Heart left ventricle (tissue), 13 donors: ENCODE measurements at regions not wholly inside any gene's neighbourhood (a gene's known extent, or its start where the extent isn't known, plus 50 kb on each side); places are given as distances from the start of the nearest gene placed in this dataset.

Source experiments
- POLR2A ChIP-seq, 2 donors: fragments of 450-650 bp; IDR thresholded peaks; one replicate each; pipeline ENCODE4 v1.6.1; 2017; ENCODE audit warnings: antibody characterized with exemption in 2 of 2, mild to moderate bottlenecking in 2 of 2, moderate library complexity in 2 of 2
- TF ChIP-seq, protein P1 (sequence below), 12 donors: fragments of 200-600 bp; sonication (generic) in 4 of 12; IDR thresholded peaks; one replicate each; pipeline versions ENCODE4 v1.5.0 to v1.8.0; 2018 to 2022; ENCODE audit warnings: antibody characterized with exemption in 12 of 12, mild to moderate bottlenecking in 5 of 12
- donor health status: ischemic (EF 13 %, LVEDD 7.1; RV severe dilation, severe dysfunction).
- donor health status: DM: no; HTN: yes; CAD: no.
- donor health status: DM: no; HTN: no; CAD: no.
- donor health status: ischemic (EF 25% LVEDD 6.9; RV normal size, moderate dysfunction).
- donor health status: ischemic (EF 25% LVEDD 5.7; RV mildly dilated, moderate dysfunction).
- donor health status: ischemic (EF 35%, LVEDD 5.7; RV mildly dilated, moderate dysfunction).
- donor health status: nonischemic (EF 11% LVEDD 7.7; RV severe dilation, severe dysfunction).
- donor health status: DM: yes; HTN: yes; CAD: no.
- donor health status: PGD.
- donor health status: ischemic (EF 29% LVEDD 5.4; RV normal size, mild dysfunction).
- donor health status: nonischemic (EF 23%, LVEDD 6.1; RV moderate dilation, normal function).

DNA sequence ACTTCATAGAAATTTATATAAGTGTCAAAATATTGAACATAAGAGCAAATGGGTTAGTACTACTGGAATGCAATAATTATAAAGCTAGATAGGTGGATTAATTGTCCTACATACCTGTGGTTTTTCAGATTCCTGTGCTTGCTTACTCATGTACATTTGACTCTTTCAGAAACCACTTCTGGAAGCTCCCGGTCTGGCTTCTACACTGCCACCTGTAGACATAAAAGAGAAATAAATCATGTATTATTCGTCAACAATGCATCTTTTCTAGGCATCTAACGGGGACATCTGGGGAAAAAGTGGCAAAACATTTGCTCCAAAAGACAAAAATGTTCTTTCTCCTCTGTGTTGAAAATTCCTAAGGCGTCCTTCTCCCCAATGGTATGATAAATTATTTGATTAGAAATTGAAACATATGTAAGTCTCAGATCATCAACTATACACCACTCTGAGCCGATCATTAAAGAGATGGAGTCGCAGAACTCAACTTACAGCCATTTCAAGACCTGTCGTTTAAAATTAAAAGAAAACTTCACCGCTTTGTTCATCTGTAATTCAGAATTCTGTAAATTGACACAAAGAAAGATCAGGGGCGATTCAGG lies 648.7 kb upstream of the DIPK2B start:
- TF ChIP-seq, protein P1, sequence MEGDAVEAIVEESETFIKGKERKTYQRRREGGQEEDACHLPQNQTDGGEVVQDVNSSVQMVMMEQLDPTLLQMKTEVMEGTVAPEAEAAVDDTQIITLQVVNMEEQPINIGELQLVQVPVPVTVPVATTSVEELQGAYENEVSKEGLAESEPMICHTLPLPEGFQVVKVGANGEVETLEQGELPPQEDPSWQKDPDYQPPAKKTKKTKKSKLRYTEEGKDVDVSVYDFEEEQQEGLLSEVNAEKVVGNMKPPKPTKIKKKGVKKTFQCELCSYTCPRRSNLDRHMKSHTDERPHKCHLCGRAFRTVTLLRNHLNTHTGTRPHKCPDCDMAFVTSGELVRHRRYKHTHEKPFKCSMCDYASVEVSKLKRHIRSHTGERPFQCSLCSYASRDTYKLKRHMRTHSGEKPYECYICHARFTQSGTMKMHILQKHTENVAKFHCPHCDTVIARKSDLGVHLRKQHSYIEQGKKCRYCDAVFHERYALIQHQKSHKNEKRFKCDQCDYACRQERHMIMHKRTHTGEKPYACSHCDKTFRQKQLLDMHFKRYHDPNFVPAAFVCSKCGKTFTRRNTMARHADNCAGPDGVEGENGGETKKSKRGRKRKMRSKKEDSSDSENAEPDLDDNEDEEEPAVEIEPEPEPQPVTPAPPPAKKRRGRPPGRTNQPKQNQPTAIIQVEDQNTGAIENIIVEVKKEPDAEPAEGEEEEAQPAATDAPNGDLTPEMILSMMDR (IDR thresholded peaks at IDR 0.05), result peak in 7 of 12 donors; percentile 18 to 45 (median 31)
- no peak for TF ChIP-seq POLR2A (IDR thresholded peaks at IDR 0.05)
